ENCODE measurements at regions not wholly inside any gene's neighbourhood (a gene's known extent, or its start where the extent isn't known, plus 50 kb on each side); places are given as distances from the start of the nearest gene placed in this dataset.

GRCh38 chr20:52490711-52491430 lies 299.3 kb upstream of the ZFP64 start:
- TF ChIP-seq CTCF (IDR thresholded peaks at IDR 0.05) (no peak), POLR2AphosphoS5 (IDR thresholded peaks at IDR 0.05) (no peak), EP300 (IDR thresholded peaks at IDR 0.05; ENCODE audit: low read depth) (no peak)
